GM21367 (cell line): ENCODE measurements at regions not wholly inside any gene's neighbourhood (a gene's known extent, or its start where the extent isn't known, plus 50 kb on each side); places are given as distances from the start of the nearest gene placed in this dataset.
"Not testable (repeated sequence)": the region's sequence is repeated elsewhere in the genome, so short reads cannot be mapped to it uniquely, and the experiment has no call there.

Source experiments
- ATAC-seq: cut with Tn5 transposase; IDR thresholded peaks from one replicate; pipeline ENCODE4 v1.9.1; 2021; ENCODE audit not compliant: unreplicated experiment

DNA sequence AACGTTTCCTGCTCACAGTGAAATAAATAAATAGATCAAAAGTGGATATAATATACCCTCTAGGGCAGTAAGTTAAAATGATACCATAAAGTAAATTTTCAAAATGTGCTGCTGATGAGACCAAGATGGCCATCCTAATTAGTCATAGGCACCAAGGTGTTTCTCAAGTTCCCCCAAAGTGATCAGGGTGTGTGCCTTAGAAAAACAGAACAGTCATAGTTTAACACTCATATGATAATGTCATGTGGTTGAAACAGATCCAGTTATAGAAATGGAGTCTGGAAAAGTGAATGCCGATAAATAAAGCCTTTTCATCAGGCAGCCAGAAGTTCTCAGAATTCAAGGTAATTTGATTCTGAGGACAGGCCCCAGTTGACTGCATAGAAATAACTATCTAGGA is 161.5 kb upstream of the CDKN2B start:
- peak; percentile 19 for ATAC-seq

DNA sequence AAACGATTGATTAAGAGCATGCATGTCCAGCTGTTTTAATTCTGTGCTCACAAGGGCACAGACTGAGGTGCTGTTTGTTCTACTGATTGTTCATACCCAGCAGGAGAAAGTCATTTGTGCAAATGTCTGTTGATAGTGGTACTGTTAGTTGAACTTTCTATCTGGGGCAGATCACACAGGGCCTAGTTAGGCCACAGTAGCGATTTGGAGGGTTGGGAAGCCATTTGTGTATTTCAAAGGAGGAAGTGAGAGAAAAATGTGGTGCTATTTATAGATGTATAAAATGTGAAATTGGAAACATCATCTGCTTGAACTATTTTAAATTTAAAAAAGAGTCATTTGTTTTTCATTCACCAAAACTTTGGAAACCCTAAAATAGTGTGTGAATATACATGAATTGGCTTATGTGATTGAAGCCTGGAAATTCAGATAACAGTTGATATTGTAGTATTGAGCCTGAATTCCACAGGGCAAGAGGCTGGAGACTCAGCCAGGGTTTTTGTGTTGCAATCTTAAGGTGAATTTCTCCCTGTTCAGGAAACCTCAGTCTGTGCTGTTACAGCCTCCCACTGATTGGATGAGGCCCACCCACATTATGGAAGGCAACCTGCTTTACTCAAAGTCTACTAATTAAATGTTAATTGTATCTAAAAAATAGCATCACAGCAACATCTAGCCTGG is 162.0 kb upstream of the CDKN2B start:
- peak; percentile 78 for ATAC-seq

DNA sequence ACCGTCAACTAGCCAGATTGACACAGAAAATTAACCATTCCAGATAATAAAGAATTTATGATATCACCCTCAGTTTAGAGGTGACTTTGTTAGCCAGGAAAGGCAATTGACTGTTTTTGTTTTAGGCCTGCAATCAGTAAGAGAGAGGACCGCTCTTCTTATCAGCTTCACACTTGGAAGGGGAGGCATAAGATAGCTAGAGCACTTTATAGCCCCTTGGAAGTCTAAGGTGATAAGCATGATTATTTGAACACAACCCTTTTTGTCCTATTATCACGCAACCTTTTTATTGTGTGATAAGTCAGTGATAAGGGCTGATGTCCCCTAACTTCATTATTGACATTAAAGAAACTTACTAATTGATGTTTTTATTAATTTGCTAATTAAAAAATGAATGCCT is 162.6 kb upstream of the CDKN2B start:
- no peak for ATAC-seq

DNA sequence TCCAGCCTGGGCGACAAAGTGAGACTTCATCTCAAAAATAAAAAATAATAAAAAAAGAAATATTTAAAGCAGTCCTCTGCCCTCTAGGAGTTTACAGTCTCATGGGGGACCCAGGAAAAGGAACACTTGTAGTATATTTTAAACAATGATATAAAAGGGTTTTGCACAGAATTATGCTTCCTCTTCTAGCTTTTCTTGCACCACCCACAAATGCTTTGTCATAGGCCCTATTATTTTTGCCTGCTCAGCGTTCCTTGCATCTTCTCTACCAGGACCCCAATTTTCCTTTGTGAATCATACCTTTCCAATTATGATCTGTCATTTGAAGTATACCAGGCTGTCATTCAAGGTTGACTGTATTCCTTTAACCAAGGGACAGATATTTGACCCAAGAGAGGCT is 164.8 kb upstream of the CDKN2B start:
- ATAC-seq = no peak

DNA sequence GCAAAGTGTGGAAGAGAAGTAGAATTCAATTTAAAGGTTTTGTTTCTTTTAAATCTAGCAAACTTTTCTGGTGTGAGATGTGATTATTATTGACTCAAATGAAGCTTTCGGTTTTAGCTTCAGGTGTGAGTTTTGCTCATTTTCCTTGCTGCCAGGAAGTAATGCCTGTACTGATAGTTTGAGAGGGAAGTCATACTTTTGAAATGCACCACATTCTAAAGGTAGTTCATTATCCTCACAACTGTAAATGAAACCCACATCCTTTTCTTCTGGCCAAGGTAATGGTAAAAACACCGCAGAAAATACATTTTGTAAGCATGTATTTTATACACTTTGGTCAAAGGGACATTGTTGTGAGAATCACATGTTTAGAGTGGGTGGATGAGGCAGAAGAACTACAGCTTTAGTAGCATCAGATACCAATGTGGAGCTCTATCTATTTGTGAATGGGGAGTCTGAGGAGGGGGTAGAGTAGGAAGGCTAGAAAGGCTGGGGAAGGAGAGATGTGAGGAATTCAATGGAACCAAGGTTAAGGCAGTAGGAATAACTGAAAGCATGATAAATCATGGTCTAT is 167.0 kb upstream of the CDKN2B start:
- peak; percentile 79 for ATAC-seq

DNA sequence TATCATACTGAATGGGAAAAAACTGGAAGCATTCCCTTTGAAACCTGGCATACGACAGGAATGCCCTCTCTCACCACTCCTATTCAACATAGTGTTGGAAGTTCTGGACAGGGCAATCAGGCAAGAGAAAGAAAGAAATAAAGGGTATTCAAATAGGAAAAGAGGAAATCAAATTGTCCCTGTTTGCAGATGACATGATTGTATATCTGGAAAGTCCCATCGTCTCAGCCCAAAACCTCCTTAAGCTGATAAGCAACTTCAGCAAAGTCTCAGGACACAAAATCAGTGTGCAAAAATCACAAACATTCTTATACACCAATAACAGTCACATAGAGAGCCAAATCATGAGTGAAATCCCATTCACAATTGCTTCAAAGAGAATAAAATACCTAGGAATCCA is 171.9 kb upstream of the CDKN2B start:
- not testable (repeated sequence) for ATAC-seq

DNA sequence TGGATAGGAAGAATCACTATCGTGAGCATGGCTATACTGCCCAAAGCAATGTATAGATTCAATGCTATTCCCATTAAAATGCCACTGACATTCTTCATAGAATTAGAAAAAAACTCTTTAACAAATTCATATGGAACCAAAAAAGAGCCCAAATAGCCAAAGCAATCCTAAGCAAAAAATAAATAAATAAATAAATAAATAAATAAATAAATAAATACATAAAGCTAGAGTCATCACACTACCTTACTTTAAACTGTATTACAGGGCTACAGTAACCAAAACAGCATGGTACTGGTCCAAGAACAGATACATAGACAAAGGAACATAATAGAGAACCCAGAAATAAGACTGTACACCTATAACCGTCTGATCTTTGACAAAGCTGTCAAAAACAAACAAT is 180.4 kb upstream of the CDKN2B start:
- ATAC-seq = no peak

DNA sequence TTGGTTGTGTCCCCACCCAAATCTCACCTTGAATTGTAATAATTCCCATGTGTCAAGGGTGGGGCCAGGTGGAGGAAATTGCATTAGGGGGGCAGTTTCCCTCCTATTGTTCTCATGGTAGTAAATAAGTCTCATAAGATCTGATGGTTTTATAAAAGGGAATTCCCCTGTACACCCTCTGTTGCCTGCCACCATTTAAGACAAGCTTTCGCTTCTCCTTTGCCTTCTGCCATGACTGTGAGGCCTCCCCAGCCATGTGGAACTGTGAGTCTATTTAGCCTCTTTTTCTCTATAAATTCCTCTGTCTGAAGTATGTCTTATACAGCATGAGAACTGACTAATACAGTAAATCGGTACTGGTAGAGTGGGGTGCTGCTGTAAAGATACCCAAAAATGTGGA is 187.9 kb upstream of the CDKN2B start:
- not testable (repeated sequence) for ATAC-seq

DNA sequence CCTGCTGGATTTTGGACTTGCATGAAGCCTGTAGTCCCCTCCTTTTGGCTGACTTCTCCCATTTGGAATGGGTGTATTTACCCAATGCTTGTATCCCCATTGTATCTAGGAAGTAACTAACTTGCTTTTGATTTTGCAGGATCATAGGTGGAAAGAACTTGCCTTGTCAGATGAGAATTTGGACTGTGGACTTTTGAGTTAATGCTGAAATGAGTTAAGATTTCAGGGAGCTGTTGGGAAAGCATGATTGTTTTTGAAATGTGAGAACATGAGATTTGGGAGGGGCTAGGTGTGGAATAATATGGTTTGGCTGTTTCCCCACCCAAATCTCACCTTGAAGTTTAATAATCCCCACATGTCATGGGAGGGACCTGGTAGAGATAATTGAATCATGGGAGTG is 189.6 kb upstream of the CDKN2B start:
- ATAC-seq = no peak

DNA sequence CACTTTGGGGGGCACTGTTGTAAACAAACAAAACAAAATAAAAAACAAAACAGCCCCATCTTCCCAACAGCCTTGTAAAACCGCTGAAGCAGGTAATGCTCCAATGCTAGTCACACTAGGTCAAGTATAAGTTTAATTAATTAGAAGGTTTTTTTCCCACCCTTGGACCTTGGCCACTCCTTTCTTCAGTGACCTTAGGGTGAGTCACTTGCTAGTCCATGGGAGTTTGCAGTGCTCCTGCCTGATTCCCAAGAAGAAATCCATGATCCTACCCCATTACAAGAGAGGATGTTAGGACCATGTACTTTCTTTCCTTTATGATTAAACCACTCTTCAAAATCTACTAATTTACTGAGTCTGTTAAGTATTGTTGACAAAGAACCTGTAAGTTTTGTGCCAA is 192.2 kb upstream of the CDKN2B start:
- ATAC-seq = no peak

DNA sequence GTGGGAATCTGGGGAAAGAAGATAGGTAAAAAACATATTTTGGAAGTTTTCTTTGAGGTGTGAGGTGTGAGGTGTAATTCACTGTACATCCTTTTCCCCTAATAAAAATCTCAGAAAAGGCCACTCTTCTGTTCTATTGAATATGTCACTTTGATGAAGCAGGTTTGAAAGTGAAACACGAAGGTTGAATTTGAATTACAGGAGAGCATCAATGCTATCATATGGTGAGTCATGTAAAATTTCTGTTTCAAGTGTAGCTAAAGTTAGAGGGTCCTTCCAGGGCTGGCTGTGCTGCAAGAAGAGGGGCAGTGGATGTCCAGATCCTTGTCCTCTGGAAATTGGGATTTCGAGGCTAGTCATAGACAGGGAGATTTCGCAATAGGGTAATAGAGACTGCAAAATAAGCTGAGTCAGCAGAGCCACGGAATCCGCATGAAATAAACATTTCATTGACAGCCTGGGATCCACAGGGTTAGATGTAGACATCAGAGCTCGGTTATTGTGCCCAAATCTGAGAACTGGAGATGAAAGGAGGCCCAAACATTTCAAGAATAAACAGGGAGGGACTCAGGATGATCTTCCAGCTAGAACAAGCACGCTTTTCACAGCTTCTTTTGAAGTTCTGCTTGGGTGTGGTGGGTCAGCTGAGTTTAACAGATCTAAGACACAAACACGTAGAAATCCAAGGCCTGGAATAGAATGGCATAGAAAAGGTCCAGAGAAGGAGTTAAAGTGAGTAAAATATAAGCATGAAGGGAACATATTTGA is 194.4 kb upstream of the CDKN2B start:
- ATAC-seq = no peak

DNA sequence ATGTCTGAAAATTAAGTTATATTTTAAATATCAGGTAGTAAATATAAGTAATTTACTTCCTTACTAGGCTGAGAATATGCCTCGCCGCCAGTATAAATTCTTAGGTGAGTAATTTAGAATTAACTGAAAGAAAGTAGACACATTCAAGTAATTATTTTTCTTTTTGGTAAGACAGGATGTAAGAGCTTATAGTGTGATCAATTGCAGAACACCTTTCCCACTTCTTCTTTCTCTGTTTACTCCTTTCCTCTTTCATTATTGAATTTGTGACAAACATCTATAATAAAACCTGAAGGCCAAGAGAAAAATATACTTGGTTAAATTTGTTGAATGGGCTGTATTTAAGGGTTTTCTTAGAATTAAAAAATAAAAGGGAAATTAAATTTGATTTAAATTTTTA is 195.1 kb upstream of the CDKN2B start:
- ATAC-seq = no peak

DNA sequence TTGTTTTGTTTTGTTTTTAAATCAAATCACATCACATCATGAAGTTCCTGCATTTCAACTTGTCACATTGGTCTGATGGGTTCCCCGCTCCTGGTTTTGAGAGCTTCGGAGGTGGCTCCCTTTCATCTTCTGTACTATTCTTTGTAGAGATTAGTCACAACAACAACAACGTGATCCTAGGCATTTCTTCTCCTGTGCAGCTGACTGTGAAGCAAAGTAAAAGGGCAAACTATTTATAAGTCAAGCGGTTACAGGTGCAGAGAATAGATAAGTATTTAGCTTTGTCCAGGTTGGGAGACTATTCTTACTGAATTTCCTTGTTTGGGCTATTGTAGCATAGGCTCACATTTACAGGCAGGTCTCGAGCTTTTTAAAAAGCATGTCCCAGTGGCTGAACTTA is 197.7 kb upstream of the CDKN2B start:
- ATAC-seq = no peak

DNA sequence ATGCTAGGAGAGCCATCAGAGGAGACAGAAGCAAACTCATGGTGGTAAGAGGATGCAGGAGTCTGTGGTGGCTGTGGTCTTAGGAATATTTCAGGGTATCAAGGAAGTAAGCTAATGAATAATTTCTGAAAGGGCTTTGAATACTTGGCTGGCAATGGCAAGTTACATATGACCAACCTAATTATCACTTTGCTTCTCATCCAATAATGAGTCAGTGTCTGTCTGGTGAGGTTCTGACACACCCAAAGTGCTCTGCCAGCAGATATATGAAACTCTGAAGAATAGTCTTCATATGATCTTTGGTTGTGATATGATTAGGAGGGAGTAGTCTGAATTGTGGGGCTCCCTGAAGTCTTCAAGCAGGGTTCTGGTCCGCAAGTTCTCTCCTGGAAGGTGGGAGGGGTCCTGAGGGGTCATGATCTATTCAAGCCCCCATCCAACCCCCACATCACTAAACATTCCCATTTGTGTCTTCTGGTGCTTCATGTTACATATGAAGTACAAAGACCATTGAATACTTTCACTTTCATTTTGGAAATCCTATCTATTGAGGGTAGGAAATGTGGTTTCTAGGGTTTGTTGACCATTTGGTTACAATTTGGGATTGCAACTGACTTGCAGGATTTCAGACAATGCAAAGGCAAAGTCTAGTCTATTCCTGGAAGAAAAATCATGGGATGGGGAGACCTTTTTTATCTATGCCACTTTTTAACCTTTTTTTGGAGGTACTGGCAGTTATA is 199.9 kb upstream of the CDKN2B start:
- ATAC-seq = no peak

DNA sequence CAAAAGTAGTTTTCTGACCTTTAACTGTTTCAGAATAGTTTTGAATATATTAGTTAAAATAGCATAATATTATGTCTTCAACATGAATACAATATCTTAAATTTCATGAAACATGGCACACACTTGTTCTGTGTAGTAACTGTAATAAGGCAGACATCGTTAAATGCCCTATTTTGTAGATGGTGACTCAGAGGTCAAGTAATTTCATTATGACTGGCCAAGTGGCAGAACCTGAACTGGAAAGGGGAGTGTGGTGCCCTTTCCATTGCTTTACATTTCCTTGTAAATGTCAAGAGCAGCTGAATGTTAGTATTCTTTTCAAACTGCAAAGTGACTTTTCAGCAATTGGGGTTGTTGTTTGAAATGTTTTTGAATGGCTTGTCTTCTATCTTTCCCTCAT is 201.2 kb upstream of the CDKN2B start:
- ATAC-seq = no peak

DNA sequence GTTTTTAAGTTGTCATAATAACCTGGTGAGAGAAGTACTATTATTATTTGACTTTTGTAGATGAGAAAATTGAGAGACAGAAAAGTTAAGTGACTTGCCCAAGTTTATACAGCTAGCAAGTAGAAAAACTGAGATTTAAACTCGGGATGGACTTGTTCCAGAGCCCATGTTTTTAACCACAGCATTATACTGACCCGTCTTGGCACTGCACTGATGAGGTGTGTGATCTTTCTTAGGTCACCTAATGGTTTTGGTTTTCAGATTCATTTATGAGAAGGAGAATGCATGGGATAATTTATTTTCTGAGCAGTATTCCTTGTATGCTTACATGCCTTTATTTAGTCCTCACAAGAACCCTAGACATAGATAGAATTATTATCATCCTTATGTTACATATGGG is 201.8 kb upstream of the CDKN2B start:
- ATAC-seq = no peak

DNA sequence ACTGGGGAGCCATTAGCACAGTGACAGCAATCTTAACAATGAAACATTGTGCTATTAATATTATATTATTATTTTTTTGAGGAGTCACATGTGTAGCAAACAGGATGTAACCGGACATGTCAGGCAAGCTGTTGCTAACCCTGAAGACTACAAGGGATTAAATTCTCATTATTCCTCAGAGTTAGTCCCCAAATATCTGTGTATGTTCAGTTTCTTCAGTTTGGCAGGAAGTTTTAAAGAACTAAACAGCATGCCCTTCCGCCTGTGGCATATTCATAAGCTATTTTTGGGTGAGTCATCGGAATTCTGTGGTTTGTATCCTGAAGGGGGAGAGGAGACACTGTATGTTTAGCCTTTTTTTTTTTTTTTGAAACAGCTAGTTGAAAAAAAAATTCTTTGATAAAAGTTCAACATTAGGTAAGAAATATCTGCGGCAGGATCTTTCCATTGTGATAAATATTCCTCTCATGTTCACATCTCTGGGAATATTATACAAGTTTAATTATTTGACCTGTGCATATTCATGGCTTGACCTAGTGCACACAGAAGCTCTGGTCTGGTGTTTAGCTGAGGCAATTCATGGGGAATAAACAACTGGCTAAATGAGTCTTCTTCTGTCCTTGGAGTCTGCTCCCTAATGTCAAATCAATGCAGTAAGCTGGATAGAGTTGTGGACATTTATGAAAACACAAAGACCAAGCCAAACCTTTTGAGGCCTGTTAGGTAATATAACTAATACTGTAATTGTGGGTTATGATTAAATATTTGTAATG is 202.7 kb upstream of the CDKN2B start:
- ATAC-seq = no peak

DNA sequence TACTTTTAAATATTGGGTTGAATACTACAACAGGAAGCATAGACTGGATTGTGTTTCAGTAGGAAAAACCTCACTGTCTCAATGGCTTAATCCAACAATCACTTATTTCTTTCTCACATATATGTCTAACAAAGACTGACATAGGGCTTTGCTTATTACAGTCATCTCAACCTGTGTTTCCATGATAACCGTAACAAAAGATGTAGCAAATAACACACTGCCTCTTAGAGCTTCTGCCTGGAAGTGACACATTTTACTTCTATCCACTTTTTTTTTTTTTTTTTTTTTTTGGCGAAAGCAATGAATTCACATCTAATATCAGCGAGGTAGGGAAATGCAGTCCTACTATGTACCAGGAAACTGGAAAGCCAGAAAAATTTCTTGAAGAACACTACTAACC is 204.9 kb upstream of the CDKN2B start:
- no peak for ATAC-seq

DNA sequence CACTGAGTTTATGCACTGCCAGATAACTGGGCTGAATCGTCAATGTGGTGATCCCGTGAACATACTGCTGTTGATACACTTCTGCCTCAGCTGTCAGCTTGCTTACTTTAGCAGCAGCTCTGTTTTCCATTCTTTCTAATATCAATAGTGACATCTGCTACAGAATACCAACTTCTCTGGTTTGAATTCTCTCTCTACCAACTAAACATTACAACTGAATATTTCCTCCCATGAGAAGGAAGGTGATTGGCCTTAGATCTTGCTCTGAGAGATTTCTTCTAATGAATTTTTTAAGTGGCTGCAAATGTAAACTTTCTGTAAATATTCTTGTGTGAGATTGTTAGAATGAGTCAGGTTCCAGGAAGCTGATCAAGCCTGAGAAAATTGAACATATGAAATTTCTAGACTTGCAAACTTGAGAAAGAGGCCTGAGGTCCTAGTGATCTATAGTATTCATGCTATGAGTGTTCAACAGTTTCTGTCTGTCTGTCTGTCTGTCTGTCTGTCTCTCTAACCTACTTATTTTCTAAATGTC is 205.5 kb upstream of the CDKN2B start:
- no peak for ATAC-seq

DNA sequence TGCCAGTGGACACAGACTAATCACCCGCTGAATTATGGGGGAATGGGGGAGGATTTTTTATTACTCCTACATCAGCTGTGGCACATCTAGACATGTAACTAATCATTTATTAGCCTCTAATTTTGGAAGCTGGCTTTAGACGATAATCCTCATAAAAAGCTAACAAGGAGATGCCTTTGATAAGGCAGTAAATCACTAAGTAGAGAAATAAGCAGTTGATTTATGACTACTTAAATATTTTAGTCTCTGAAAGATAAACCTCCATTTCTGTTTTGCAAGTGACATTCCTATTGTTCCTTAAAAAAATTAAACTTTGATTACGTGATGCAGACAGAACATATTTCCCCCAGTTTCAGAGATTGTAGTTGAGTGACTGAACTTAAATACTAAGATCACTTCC is 206.4 kb upstream of the CDKN2B start:
- no peak for ATAC-seq

DNA sequence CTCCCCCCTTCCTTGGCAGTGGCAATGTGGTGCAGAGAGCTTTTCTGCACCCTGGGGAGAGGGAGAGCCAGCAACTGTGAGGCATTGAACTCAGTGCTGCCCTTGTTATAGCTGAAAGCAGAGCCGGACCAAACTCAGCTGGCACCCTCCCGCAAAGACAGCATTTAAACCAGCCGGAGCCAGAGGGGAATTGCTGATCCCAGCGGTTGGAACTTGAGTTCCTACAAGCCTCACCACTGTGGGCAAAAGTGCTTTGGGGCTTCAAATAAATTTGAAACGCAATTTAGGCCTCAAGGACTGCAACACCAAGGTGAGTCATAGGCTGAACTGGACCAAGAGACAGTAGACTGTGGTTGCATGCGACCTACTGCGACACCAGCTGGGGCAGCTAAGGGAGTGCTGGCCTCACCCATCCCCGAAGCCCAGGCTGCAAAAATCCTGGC is 207.6 kb upstream of the CDKN2B start:
- no peak for ATAC-seq
